ENCODE measurements at regions not wholly inside any gene's neighbourhood (a gene's known extent, or its start where the extent isn't known, plus 50 kb on each side); places are given as distances from the start of the nearest gene placed in this dataset.

DNA sequence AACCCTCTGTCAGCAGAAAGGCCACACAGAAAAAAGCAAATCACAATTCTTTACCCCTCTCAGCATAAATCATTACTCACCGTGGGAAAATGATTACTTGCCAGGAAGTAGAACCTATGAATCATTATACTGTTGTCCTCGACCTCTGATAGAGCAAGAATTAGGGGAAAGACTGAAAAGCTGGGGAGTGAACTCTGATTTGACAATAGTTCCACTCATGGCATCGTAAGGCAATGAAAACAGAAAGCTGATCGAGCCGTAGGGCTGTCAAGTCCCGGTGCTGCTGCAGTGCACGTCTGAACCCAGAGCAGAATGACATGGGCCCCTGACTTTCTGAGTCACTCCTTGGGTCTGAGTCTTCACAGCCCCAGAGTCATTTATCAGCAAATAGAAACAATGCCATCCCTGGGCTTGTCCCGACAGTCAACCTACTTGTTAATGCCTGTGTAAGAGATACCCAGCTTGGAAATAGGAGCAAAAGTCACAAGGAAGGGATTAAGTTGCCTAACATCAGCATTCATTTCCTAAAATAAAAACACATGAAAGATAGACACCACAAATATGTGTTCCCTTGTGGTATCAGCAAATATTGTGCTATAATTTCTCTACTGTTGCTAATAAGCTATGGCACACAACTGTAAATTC lies 224.8 kb upstream of the MARCKS start:
- no peak overlapping the region for H3K27ac ChIP-seq
- TF ChIP-seq CTCF (conservative IDR thresholded peaks at IDR 0.05): no peak

DNA sequence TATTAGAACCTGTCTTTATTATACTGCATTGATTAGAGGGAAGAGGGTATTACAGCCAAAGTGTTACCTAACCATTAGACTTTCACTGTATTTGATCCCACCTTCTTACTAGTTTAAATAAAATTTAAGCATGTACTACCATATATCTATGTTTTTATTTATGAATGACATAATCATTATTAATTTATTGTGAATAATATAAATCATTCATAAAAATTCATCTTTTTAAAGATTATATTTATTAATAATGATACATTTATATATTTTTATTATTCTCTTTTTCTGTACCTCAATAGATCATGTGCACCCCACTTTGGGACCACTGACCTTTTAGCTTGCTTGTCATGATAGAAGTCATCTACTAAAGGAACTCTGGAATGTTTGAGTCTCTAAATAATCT lies 223.5 kb upstream of the MARCKS start:
- no peak overlapping the region for H3K27ac ChIP-seq
- no peak for TF ChIP-seq CTCF (conservative IDR thresholded peaks at IDR 0.05)

DNA sequence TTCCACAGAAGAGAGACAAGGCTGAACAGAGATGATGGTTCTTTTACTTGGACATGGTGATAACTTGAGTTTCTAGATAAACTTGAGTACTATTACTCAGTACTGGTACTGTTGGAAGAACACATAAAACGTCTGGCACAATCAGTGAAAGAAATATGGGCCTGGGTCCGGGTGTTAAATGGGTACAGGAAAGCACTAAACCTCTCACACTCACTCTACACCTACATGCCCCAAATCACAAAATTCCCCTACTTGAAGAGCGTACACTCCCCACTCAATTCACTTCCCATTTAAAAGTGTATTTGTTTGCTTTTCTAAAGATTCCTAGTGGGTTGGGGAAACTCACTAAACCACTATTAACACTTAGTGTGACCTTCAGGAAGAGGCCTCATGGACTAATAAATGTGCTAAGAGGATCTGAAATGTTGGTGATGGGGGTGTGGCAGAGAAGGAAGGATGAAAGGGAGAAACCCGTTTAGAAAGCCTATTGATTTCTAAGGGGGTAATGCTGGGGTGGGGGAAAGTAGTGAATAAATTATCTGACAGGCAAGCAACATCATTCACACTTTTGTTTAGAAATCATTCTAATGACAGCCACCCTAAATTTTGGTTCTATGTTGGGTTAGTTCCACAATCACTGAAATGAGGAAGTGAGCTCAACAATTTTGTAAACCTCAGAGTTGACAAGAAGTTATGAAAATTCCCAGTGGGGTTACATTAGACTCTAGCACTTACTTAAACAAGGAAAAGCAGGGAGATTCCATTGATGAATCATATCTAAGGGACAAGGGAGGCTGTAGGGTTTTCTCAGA lies 222.6 kb upstream of the MARCKS start:
- no peak for TF ChIP-seq CTCF (conservative IDR thresholded peaks at IDR 0.05)
- H3K27ac ChIP-seq: no peak overlapping the region

GRCh38 chr6:113635222-113635986 lies 221.7 kb upstream of the MARCKS start:
- no peak overlapping the region for H3K27ac ChIP-seq
- no peak for TF ChIP-seq CTCF (conservative IDR thresholded peaks at IDR 0.05)

DNA sequence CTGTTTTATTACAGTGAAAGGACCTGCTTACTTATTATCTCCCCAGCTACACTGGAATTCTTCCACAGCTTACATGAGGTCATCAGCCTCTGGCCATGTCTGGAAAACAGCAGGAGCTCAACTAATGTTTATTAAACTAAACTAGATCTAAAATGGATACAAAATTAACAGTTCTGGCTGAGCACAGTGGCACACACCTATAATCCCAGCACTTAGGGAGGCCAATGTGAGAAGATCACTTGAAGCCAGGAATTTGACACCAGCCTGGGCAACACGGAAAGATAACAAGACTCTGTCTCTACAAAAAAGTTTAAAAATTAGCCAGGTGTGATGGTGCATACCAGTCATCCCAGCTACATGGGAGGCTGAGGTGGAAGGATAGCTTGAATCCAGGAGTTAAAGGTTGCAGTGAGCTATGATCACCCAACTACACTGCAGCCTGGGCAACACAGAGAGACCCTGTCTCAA lies 220.8 kb upstream of the MARCKS start:
- peak overlapping the region; percentile 52 for H3K27ac ChIP-seq
- TF ChIP-seq CTCF (conservative IDR thresholded peaks at IDR 0.05): no peak

DNA sequence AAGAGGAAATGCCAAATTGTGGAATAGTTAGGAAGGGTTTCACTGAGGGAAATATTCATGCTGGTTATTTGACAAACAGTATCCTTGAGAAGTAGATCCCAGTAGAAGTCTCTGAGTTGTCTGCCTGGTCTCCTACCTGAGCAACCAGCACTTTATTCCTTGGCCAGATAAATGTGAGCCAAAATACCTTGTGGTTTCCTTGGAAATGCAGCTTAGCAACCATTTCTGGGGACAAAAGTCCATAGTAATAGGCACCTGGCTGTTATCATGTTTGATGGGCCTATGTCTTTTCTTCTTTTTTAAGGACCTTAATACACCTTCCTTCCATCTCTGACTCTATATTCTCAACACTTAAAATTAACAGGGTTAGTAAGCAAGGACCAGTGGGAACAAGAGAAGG lies 217.1 kb upstream of the MARCKS start:
- peak overlapping the region; percentile 55 for H3K27ac ChIP-seq
- no peak for TF ChIP-seq CTCF (conservative IDR thresholded peaks at IDR 0.05)
